ENCODE measurements at regions not wholly inside any gene's neighbourhood (a gene's known extent, or its start where the extent isn't known, plus 50 kb on each side); places are given as distances from the start of the nearest gene placed in this dataset.

DNA sequence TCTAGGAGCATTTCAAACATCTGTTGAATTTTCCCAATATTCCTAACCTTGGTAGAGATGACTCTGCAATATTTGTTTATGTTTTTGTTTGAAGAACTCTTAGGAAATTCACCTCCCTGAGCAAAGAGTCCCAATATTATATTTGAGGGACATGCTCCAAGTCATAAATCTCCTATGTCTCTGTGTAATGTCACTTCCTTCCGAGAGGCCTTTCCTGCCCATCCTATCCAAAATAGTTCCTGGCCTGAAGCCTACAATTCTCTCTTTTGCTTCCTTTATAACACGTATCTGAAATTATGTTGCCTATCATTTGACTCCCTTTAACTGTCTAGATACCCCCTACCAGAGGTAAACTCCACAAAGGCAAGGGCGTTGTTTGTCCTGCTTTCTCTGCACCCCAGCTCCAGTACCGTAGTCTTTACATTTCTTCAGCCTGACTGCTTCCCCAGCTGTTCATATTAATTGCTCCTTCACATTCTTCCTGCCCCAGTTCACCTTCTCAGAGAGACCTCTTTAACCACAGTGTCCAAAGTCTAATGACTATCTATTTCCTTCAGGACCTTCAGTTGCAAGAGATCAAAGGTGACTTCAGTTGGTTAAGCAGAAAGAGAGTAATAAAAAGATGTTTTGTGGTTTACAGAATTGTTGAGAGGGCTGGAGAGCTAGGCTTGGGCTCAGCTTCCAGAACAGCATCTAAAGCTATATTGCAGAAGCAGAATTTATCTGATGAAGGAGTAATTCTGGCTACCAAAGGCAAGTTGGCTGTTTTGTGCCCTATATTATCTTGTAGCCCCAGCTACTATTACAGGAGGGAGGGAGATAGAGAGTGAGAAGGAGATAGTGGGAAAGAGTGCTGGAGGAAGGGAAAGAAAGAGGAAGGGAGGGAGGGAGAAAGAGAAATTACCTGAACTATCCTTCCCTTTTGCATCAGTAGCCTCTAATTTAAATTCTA, 109.3 kb upstream of the TMEM161B start:
- no peak for TF ChIP-seq CTCF (IDR thresholded peaks at IDR 0.05)
- no peak for TF ChIP-seq POLR2A (IDR thresholded peaks at IDR 0.05)
